HG03432 (cell line): ENCODE measurements at regions not wholly inside any gene's neighbourhood (a gene's known extent, or its start where the extent isn't known, plus 50 kb on each side); places are given as distances from the start of the nearest gene placed in this dataset.
"Not testable (repeated sequence)": the region's sequence is repeated elsewhere in the genome, so short reads cannot be mapped to it uniquely, and the experiment has no call there.

Experiments used
- ATAC-seq: cut with Tn5 transposase; IDR thresholded peaks from one replicate; pipeline ENCODE4 v1.9.1; 2021; ENCODE audit warnings: mild to moderate bottlenecking, moderate library complexity; ENCODE audit not compliant: unreplicated experiment

DNA sequence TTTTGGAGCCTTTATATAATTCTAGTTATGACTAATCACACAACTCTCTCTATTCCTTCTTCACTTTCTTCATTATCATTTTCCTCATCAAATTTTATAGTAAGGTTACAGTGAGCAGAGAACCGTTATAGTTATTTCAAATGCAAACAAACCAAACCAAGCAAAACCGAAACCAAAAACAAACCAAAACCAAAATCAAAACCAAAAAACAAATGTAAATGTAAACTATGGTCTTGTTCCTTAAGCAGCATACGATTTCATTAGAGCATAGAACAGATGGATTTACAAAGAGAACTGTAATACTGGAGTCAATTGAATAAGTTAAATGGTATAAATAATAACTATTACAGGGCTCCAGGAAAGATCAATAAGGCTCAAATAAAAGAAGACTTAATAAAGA is 447.1 kb downstream of the LRRC70 start:
- ATAC-seq = peak; percentile 42

- ATAC-seq = peak; percentile 79
Measured at GRCh38 chr5:63022403-63022802, 443.8 kb downstream of the LRRC70 start.

- ATAC-seq = no peak
Measured at GRCh38 chr5:63011158-63011557, 432.5 kb downstream of the LRRC70 start.

DNA sequence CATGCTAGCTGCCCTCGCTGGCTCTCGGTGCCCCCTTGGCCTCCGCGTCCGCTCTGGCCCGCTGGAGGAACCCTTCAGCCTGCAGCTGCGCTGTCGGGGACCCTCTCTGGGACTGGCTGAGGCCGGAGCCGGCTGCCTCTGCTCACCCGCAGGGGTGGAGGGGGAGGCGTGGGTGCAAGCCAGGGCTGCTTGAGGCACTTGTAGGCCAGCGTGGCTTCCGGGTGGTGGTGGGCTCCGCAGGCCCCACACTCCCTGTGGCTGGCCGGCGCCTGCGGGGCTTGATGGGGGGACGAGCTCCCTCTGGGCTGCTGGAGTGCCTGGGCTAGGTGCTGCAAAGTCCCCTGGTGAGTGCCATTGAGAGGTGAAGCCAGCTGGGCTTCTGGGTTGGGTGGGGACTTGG is 429.6 kb downstream of the LRRC70 start:
- ATAC-seq = no peak

DNA sequence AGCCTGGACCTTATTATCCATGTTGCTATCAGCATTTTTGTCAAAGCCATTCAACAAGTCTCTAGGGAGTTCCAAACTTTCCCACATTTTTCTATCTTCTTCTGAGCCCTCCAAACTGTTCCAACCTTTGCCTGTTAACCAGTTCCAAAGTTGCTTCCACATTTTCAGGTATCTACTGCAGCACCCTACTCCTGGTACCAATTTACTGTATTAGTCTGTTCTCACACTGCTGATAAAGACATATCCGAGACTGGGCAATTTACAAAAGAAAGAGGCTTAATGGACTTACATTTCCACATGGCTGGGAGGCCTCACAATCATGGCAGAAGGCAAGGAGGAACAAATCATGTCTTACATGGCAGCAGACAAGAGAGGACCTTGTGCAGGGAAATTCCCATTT is 416.2 kb downstream of the LRRC70 start:
- not testable (repeated sequence) for ATAC-seq

DNA sequence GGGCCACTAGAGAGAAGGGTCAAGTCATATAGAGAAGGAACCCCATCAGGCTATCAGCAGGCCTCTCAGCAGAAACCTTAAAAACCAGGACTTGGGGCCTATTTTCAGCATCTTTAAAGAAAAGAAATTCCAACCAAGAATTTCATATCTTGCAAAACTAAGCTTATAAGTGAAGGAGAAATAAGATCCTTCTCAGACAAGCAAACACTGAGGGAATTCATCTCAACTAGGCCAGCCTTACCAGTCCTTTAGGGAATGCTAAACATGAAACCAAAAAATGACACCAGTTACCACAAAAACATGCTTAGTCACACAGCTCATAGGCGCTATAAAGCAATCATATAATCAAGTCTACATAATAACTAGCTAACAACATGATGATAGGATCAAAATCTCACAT is 407.1 kb downstream of the LRRC70 start:
- no peak for ATAC-seq

DNA sequence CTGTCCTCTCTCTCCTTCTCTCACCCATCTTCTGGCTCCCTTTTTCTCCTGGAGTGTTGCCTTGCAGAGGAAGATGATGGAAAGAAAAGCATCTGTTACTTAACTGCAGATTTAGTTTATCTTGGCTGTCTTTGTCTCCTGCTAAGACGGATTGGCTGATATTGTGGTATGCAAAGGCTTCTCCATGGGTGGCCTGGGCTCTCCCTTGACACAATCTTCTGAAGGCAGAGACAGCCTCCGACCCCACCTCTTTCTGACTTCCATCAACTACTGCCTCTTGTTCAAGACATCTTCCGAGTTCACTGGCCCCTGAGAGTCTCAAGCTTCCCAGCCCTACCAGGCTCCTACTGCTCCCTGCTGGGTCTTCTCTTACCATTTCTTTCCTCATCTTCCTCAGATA is 403.7 kb downstream of the LRRC70 start:
- no peak for ATAC-seq

GRCh38 chr5:62980884-62981283 is 402.3 kb downstream of the LRRC70 start:
- no peak for ATAC-seq

- no peak for ATAC-seq
Measured at GRCh38 chr5:62979472-62979871, 400.9 kb downstream of the LRRC70 start.

- ATAC-seq = no peak
Measured at GRCh38 chr5:62977661-62978060, 399.0 kb downstream of the LRRC70 start.

DNA sequence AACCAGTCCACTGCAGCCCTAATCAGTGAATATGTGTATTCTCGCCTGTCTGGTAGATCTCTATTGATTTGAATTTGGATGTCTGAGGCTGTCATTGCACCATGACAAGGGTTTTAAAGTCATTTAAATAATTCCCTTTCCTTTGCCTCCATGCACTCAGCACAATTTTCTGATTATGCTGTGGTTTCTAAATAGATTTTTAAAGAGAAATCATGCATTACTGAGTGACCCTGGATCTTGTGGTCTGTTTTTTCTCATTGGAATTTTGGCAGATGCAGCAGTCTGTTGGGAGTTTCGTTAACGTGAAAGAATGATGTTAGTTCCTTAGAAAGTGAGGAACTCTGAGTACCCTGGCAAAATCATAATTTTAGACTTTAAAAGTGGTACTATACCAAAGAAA is 396.0 kb downstream of the LRRC70 start:
- no peak for ATAC-seq

GRCh38 chr5:62969409-62970120 is 390.9 kb downstream of the LRRC70 start:
- ATAC-seq = no peak

GRCh38 chr5:62964428-62964827 is 385.8 kb downstream of the LRRC70 start:
- ATAC-seq = no peak

DNA sequence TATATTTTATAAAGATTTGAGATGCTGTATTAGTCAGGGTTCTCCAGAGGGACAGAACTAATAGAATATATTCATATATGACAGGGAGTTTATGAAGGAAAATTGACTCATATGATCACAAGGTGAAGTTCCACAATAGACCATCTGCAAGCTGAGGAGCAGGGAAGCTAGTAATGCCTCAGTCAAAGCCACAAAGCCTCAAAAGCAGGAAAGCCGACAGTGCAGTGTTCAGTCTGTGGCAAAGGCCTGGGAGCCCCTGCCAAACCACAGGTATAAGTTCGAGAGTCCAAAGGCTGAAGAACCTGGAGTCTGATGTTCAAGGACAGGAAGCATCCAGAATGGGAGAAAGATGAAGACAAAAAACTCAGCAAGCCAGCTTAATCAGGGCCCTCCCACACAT is 382.2 kb downstream of the LRRC70 start:
- ATAC-seq = no peak

DNA sequence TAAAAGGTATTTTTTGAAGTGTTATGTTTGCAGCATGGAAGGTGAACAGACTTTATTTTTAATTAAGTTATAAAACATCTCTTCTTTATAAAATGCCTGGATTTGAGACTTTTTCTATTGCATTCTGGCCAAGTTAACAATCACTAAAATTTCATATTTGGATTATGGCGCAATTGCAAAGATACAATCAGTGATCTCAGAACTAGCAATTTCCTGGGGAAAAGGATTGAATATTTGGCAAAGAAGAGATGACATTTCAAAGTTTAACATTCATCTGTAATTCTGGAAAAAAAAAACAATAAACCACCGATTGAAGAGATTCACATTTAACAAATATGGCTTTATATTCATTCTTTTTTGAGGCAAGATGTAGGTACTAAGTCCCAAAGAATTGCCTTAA is 378.0 kb downstream of the LRRC70 start:
- ATAC-seq = no peak

DNA sequence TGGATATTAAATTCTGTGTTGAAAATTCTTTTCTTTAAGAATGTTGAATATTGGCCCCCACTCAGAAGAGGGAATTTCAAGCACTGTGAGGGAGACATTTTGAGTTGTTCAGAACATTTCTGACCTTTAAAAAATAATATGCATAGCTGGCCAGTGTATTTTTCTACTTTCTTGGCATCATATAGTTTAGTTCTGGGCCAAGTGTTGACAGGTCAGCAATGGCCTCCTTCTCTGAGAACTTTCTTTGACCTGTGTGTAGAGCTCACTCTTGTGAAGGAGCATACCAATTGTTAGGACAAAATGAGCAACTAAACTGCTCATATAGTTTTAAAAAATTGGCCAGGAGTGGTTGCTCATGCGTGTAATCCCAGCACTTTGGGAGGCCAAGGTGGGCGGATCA is 376.0 kb downstream of the LRRC70 start:
- no peak for ATAC-seq

- ATAC-seq = no peak
Measured at GRCh38 chr5:62948301-62948700, 369.7 kb downstream of the LRRC70 start.

- no peak for ATAC-seq
Measured at GRCh38 chr5:62942384-62942783, 363.8 kb downstream of the LRRC70 start.

DNA sequence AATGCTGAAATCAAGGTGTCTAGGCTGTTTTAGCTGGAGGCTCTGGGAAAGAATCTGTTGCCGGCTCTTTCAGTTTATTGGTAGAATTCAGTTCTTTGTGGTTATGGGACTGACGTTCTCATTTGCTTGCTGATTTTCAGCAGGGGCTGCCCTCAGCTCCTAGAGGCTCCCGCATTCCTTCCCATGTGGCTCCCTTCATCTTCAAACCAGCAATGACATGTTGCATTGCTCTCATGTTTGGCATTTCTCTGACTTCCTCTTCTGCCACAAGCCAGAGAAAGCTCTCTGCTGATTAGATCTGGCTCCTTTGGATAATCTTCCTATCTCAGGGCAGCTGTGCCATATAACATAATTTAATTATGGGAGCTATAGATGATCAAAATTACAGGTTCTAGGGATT is 360.3 kb downstream of the LRRC70 start:
- no peak for ATAC-seq

- ATAC-seq = no peak
Measured at GRCh38 chr5:62937661-62938558, 359.3 kb downstream of the LRRC70 start.

GRCh38 chr5:62935660-62936059 is 357.0 kb downstream of the LRRC70 start:
- ATAC-seq = no peak

DNA sequence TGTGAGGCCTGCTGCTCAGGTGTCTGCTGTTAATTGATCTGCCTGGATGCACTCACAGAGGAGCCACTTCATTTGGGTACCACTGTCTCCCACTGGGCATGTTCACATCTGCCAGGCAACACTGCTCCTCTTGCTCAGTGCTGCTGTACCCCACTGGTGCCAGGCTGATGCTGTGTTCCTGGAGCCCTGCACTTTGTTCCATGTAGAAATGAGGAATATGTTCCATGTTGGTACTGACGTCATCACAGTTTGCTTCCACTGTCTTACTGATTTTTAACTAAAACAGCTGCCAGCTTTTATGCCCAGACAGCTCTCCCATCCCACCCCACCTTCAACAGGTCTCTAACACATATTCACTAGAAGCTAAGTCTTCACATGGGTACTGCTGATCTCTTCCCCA is 355.7 kb downstream of the LRRC70 start:
- ATAC-seq = no peak
